MM.1S (cell line): ENCODE measurements at regions not wholly inside any gene's neighbourhood (a gene's known extent, or its start where the extent isn't known, plus 50 kb on each side); places are given as distances from the start of the nearest gene placed in this dataset.

ENCODE experiments used
- CTCF ChIP-seq: fragments of 300-600 bp; sonication (generic); IDR thresholded peaks from 2 replicates; pipeline ENCODE4 v1.5.1; 2016; ENCODE audit warnings: antibody characterized with exemption, low read length, mixed read lengths
- EZH2 ChIP-seq: fragments of 300-600 bp; sonication (generic); optimal IDR thresholded peaks from 2 replicates; pipeline ENCODE3; 2017; ENCODE audit warnings: low read depth, mild to moderate bottlenecking, antibody characterized with exemption, low read length, mixed read lengths
- EZH2phosphoT487 ChIP-seq: fragments of 300-600 bp; sonication (generic); IDR thresholded peaks from 2 replicates; pipeline ENCODE4 v1.6.1; 2018; ENCODE audit warnings: antibody characterized with exemption, low read length

- TF ChIP-seq CTCF, result no peak
- TF ChIP-seq EZH2, result no peak
- TF ChIP-seq EZH2phosphoT487, result no peak
Measured at GRCh38 chr5:25262221-25262620, 617.4 kb upstream of the CDH10 start.
